ENCODE measurements at regions not wholly inside any gene's neighbourhood (a gene's known extent, or its start where the extent isn't known, plus 50 kb on each side); places are given as distances from the start of the nearest gene placed in this dataset.
A peak's percentile ranks its signal among the peaks of the same experiment; 100 is the strongest.

- no TSS peak for BruUV-seq (replicated peaks)
- Histone ChIP-seq H3K36me3 (ENCODE audit: insufficient read depth, low read length, poor library complexity, severe bottlenecking) (no peaks in the 10 kb centered on the region), H3K4me1 (ENCODE audit: insufficient read depth, low read length, poor library complexity, severe bottlenecking) (no peaks in the 10 kb centered on the region), H3K9me3 (ENCODE audit: low read depth, low read length, poor library complexity, severe bottlenecking) (no peaks in the 10 kb centered on the region), H3K27me3 (replicated peaks; ENCODE audit: insufficient read depth, low read depth, low read length, poor library complexity) (no peaks in the 10 kb centered on the region), H3K4me3 (ENCODE audit: low read depth, low read length, poor library complexity, severe bottlenecking) (no peak overlapping the region), H3K27ac (ENCODE audit: low read depth, low read length, poor library complexity, severe bottlenecking) (no peak overlapping the region)
- CTCF ChIA-PET: no interaction called here
- POLR2A ChIA-PET (ENCODE audit: low non-redundant PET): no interaction called here
- peak; percentile 2 for DNase-seq (ENCODE audit: low spot score)
- intact Hi-C loops (cut with micrococcal nuclease; ENCODE audit: unreplicated experiment): no loop called here
- TF ChIP-seq EZH2 (IDR thresholded peaks at IDR 0.05; ENCODE audit: borderline replicate concordance, low read depth, low read length, poor library complexity, severe bottlenecking): no peak
- TF ChIP-seq, protein P1, sequence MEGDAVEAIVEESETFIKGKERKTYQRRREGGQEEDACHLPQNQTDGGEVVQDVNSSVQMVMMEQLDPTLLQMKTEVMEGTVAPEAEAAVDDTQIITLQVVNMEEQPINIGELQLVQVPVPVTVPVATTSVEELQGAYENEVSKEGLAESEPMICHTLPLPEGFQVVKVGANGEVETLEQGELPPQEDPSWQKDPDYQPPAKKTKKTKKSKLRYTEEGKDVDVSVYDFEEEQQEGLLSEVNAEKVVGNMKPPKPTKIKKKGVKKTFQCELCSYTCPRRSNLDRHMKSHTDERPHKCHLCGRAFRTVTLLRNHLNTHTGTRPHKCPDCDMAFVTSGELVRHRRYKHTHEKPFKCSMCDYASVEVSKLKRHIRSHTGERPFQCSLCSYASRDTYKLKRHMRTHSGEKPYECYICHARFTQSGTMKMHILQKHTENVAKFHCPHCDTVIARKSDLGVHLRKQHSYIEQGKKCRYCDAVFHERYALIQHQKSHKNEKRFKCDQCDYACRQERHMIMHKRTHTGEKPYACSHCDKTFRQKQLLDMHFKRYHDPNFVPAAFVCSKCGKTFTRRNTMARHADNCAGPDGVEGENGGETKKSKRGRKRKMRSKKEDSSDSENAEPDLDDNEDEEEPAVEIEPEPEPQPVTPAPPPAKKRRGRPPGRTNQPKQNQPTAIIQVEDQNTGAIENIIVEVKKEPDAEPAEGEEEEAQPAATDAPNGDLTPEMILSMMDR (conservative IDR thresholded peaks at IDR 0.05; ENCODE audit: low read depth, low read length): no peak
Observed at GRCh38 chr18:25467226-25467987, 115.4 kb upstream of the ZNF521 start.

GRCh38 chr18:25465152-25465732, 113.3 kb upstream of the ZNF521 start:
- H3K36me3 ChIP-seq (ENCODE audit: insufficient read depth, low read length, poor library complexity, severe bottlenecking): no peaks in the 10 kb centered on the region
- no peaks in the 10 kb centered on the region for H3K9me3 ChIP-seq (ENCODE audit: low read depth, low read length, poor library complexity, severe bottlenecking)
- ChIA-PET CTCF (interaction anchor here (0.7 kb wide), 1 partner anchor 12 kb away, joined by 6 read pairs; no protein-coding TSS in a partner anchor), POLR2A (ENCODE audit: low non-redundant PET) (no interaction called here)
- no peaks in the 10 kb centered on the region for H3K4me1 ChIP-seq (ENCODE audit: insufficient read depth, low read length, poor library complexity, severe bottlenecking)
- DNase-seq (ENCODE audit: low spot score): no peak
- BruUV-seq (replicated peaks): no TSS peak
- intact Hi-C loops (cut with micrococcal nuclease; ENCODE audit: unreplicated experiment): no loop called here
- no peak overlapping the region for H3K4me3 ChIP-seq (ENCODE audit: low read depth, low read length, poor library complexity, severe bottlenecking)
- H3K27me3 ChIP-seq (replicated peaks; ENCODE audit: insufficient read depth, low read depth, low read length, poor library complexity): no peaks in the 10 kb centered on the region
- no peak overlapping the region for H3K27ac ChIP-seq (ENCODE audit: low read depth, low read length, poor library complexity, severe bottlenecking)
- TF ChIP-seq EZH2 (IDR thresholded peaks at IDR 0.05; ENCODE audit: borderline replicate concordance, low read depth, low read length, poor library complexity, severe bottlenecking): no peak
- TF ChIP-seq, protein P1 (conservative IDR thresholded peaks at IDR 0.05; ENCODE audit: low read depth, low read length): no peak

DNA sequence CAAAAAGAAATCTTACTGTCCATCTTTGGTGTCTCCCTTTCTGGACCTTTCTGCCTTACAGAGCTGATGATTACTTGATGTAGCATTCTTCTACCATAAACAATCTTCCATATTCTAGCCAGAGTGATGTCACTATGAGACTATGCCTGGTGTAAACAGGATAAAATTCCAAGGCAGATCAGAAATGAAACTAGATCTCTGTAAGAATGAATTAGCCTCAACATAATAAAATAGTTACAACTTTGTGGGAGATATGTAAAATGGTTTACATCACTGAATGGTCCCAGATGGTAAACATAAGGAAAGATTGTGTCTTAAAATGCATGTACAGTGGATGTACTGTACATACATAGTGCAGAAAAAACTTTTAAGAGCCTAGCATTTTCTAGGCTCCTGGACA, 112.3 kb upstream of the ZNF521 start:
- H3K36me3 ChIP-seq (ENCODE audit: insufficient read depth, low read length, poor library complexity, severe bottlenecking): no peaks in the 10 kb centered on the region
- no peaks in the 10 kb centered on the region for H3K4me1 ChIP-seq (ENCODE audit: insufficient read depth, low read length, poor library complexity, severe bottlenecking)
- POLR2A ChIA-PET (ENCODE audit: low non-redundant PET): no interaction called here
- H3K9me3 ChIP-seq (ENCODE audit: low read depth, low read length, poor library complexity, severe bottlenecking): no peaks in the 10 kb centered on the region
- no peak overlapping the region for H3K4me3 ChIP-seq (ENCODE audit: low read depth, low read length, poor library complexity, severe bottlenecking)
- no peaks in the 10 kb centered on the region for H3K27me3 ChIP-seq (replicated peaks; ENCODE audit: insufficient read depth, low read depth, low read length, poor library complexity)
- H3K27ac ChIP-seq (ENCODE audit: low read depth, low read length, poor library complexity, severe bottlenecking): no peak overlapping the region
- no peak for DNase-seq (ENCODE audit: low spot score)
- CTCF ChIA-PET: no interaction called here
- TF ChIP-seq, protein P1 (conservative IDR thresholded peaks at IDR 0.05; ENCODE audit: low read depth, low read length): no peak
- TF ChIP-seq EZH2 (IDR thresholded peaks at IDR 0.05; ENCODE audit: borderline replicate concordance, low read depth, low read length, poor library complexity, severe bottlenecking): no peak
- BruUV-seq (replicated peaks): no TSS peak
- intact Hi-C loops (cut with micrococcal nuclease; ENCODE audit: unreplicated experiment): no loop called here

Measured in A673 (cell line).